GM12878 (cell line): ENCODE measurements at regions not wholly inside any gene's neighbourhood (a gene's known extent, or its start where the extent isn't known, plus 50 kb on each side); places are given as distances from the start of the nearest gene placed in this dataset.

Experiments used
- BCL11A ChIP-seq: IDR thresholded peaks from 2 replicates; pipeline ENCODE4 v1.6.1; 2011; ENCODE audit warnings: low read depth, low read length
- CEBPB ChIP-seq, 2 experiments: fragments of 150-350 bp in 1 of 2; IDR thresholded peaks; 2 replicates each; pipeline ENCODE4 v1.6.1; 2012 to 2014; ENCODE audit warnings: low read depth in 2 of 2, low read length in 2 of 2, borderline replicate concordance in 1 of 2, inconsistent platforms in 1 of 2
- CTCF ChIP-seq, 3 experiments: IDR thresholded peaks in 2 of 3; conservative IDR thresholded peaks in 1 of 3; 2 replicates each; pipeline ENCODE4 v1.5.1; 2011; ENCODE audit warnings: low read depth in 3 of 3, low read length in 3 of 3, mild to moderate bottlenecking in 3 of 3, control low read depth in 2 of 3, moderate library complexity in 2 of 3, inconsistent platforms in 1 of 3, mixed read lengths in 1 of 3; ENCODE audit not compliant: control insufficient read depth in 2 of 3, insufficient read depth in 1 of 3; ENCODE audit errors: extremely low read depth in 1 of 3
- DPF2 ChIP-seq: fragments of 450-650 bp; IDR thresholded peaks from 2 replicates; pipeline ENCODE4 v1.6.1; 2017; ENCODE audit warnings: mild to moderate bottlenecking
- ELK1 ChIP-seq: IDR thresholded peaks from 2 replicates; pipeline ENCODE4 v1.6.1; 2012; ENCODE audit warnings: low read depth, low read length, improper control_type of control experiment
- EP300 ChIP-seq, 2 experiments: fragments of 150-350 bp in 1 of 2; IDR thresholded peaks; 2 replicates each; pipeline ENCODE4 v1.6.1; 2011 to 2012; ENCODE audit warnings: low read depth in 2 of 2, low read length in 2 of 2, borderline replicate concordance in 1 of 2, improper control_type of control experiment in 1 of 2, inconsistent platforms in 1 of 2; ENCODE audit not compliant: control insufficient read depth in 1 of 2
- GABPA ChIP-seq: IDR thresholded peaks from 2 replicates; pipeline ENCODE4 v1.6.1; 2014; ENCODE audit warnings: antibody characterized with exemption, low read depth, mild to moderate bottlenecking, inconsistent platforms
- HCFC1 ChIP-seq: fragments of 150-350 bp; IDR thresholded peaks from 2 replicates; pipeline ENCODE4 v1.6.1; 2014; ENCODE audit warnings: low read length
- IKZF1 ChIP-seq: fragments of 450-650 bp; conservative IDR thresholded peaks from 2 replicates; pipeline ENCODE4 v1.6.1; 2017; ENCODE audit warnings: antibody characterized with exemption, mild to moderate bottlenecking
- POLR2AphosphoS5 ChIP-seq: IDR thresholded peaks from 2 replicates; pipeline ENCODE4 v1.6.1; 2011; ENCODE audit warnings: mild to moderate bottlenecking, low read length, inconsistent platforms
- SRF ChIP-seq, 2 experiments: IDR thresholded peaks; 2 replicates each; pipeline ENCODE4 v1.6.1; 2011; ENCODE audit warnings: low read depth in 2 of 2, low read length in 2 of 2, mild to moderate bottlenecking in 1 of 2, moderate library complexity in 1 of 2
- YY1 ChIP-seq: IDR thresholded peaks from 2 replicates; pipeline ENCODE4 v1.6.1; 2011; ENCODE audit warnings: low read depth, mild to moderate bottlenecking, low read length
- ZNF24 ChIP-seq: fragments of 450-650 bp; IDR thresholded peaks from 2 replicates; pipeline ENCODE4 v1.6.1; 2017; ENCODE audit warnings: antibody characterized with exemption, mild to moderate bottlenecking
- ZNF274 ChIP-seq: IDR thresholded peaks from one replicate; pipeline ENCODE4 v1.8.0; 2011; ENCODE audit not compliant: insufficient read length, insufficient read depth

GRCh38 chr2:16280081-16280480, 339.7 kb downstream of the MYCN start:
- no peak for TF ChIP-seq IKZF1
- no peak for TF ChIP-seq GABPA
- TF ChIP-seq BCL11A, result no peak
- TF ChIP-seq CEBPB (IDR thresholded peaks at IDR 0.05; ENCODE audit: borderline replicate concordance in 1 of 2, low read depth in 2 of 2, low read length in 2 of 2), result no peak
- TF ChIP-seq CTCF (IDR thresholded peaks at IDR 0.05 in 2 of 3, conservative IDR thresholded peaks at IDR 0.05 in 1 of 3; ENCODE audit: control insufficient read depth in 2 of 3, extremely low read depth in 1 of 3, insufficient read depth in 1 of 3, low read depth in 3 of 3, low read length in 3 of 3), result no peak
- TF ChIP-seq POLR2AphosphoS5, result no peak
- TF ChIP-seq HCFC1, result no peak
- TF ChIP-seq DPF2, result no peak
- no peak for TF ChIP-seq ZNF274
- no peak for TF ChIP-seq ELK1
- TF ChIP-seq SRF (IDR thresholded peaks at IDR 0.05; ENCODE audit: low read depth in 2 of 2, low read length in 2 of 2), result no peak
- no peak for TF ChIP-seq EP300 (IDR thresholded peaks at IDR 0.05; ENCODE audit: borderline replicate concordance in 1 of 2, control insufficient read depth in 1 of 2, low read depth in 2 of 2, low read length in 2 of 2)
- no peak for TF ChIP-seq YY1
- no peak for TF ChIP-seq ZNF24
